ENCODE measurements at regions not wholly inside any gene's neighbourhood (a gene's known extent, or its start where the extent isn't known, plus 50 kb on each side); places are given as distances from the start of the nearest gene placed in this dataset.

- Histone ChIP-seq H3K27me3 (replicated peaks in 1 of 4; ENCODE audit: control insufficient read depth in 3 of 4, extremely low read depth in 1 of 4, insufficient read depth in 3 of 4, low read length in 3 of 4) (no peaks in the 10 kb centered on the region; a peak in 1 of 7 replicates), H4K20me1 (replicated peaks in 1 of 2; ENCODE audit: control insufficient read depth in 1 of 2, insufficient read depth in 2 of 2, low read length in 2 of 2) (no peaks in the 10 kb centered on the region), H2BK15ac (ENCODE audit: low read length) (no peak overlapping the region), H2BK5ac (ENCODE audit: low read depth, low read length) (no peak overlapping the region), H2BK120ac (replicated peaks; ENCODE audit: low read depth, low read length) (no peak overlapping the region), H3K27ac (ENCODE audit: low read depth, low read length) (no peak overlapping the region), H2BK20ac (ENCODE audit: low read length) (no peak overlapping the region), H3K4me1 (replicated peaks in 1 of 4; ENCODE audit: control insufficient read depth in 3 of 4, insufficient read depth in 4 of 4, low read length in 3 of 4) (no peaks in the 10 kb centered on the region), H4K8ac (ENCODE audit: extremely low read depth, insufficient read depth, low read length) (no peak overlapping the region), H3K23me2 (ENCODE audit: low read depth, low read length) (no peaks in the 10 kb centered on the region), H3K18ac (ENCODE audit: extremely low read depth, low read length) (no peak overlapping the region), H3K9ac (replicated peaks in 1 of 4; ENCODE audit: extremely low read depth in 1 of 4, low read depth in 3 of 4, low read length in 3 of 4) (no peak overlapping the region), H3K4me2 (ENCODE audit: insufficient read depth in 1 of 2, low read depth in 2 of 2, low read length in 2 of 2) (no peak overlapping the region), H3K79me1 (ENCODE audit: low read depth, low read length) (no peaks in the 10 kb centered on the region; the same call in 1 of the 2 replicates), H3K36me3 (ENCODE audit: control insufficient read depth in 2 of 4, insufficient read depth in 4 of 4, low read length in 3 of 4) (no peaks in the 10 kb centered on the region), H4K5ac (ENCODE audit: insufficient read length, low read depth, low read length) (no peak overlapping the region), H2AFZ (ENCODE audit: low read length) (no peak overlapping the region), H3K23ac (ENCODE audit: insufficient read length) (no peak overlapping the region), H3K56ac (replicated peaks; ENCODE audit: insufficient read length, low read depth, low read length) (no peak overlapping the region), H4K91ac (replicated peaks; ENCODE audit: insufficient read length, low read length) (no peak overlapping the region), H3K9me3 (ENCODE audit: insufficient read depth in 2 of 2, low read depth in 1 of 2, low read length in 1 of 2) (no peaks in the 10 kb centered on the region; a peak in 1 of 4 replicates), H2AK5ac (ENCODE audit: low read depth, low read length) (no peak overlapping the region), H3K14ac (ENCODE audit: insufficient read length) (no peak overlapping the region), H3K79me2 (ENCODE audit: control insufficient read depth in 1 of 2, insufficient read depth in 2 of 2, low read length in 2 of 2) (no peaks in the 10 kb centered on the region), H2BK12ac (ENCODE audit: low read depth, low read length) (no peak overlapping the region), H3K4me3 (ENCODE audit: extremely low read depth in 1 of 4, insufficient read depth in 2 of 4, low read depth in 3 of 4, low read length in 4 of 4) (no peak overlapping the region), H3K4ac (replicated peaks; ENCODE audit: insufficient read length, low read depth, low read length) (no peak overlapping the region)
- DNase-seq (ENCODE audit: low read depth in 1 of 2, low spot score in 2 of 2) = no peak
- CTCF ChIA-PET (ENCODE audit: partially characterized antibody) = interaction anchor here (1.1 kb wide), 1 partner anchor 41 kb away, joined by 4 read pairs; no protein-coding TSS in a partner anchor
- WGBS, 2 experiments (ENCODE audit: extremely low coverage in 1 of 2, insufficient coverage in 1 of 2, insufficient read length in 1 of 2, insufficient replicate concordance in 2 of 2, low coverage in 1 of 2, low lambda C conversion rate in 2 of 2, missing lambda C conversion rate in 1 of 2) = 91% methylated on average over 4 of the region's 4 CpGs; no CpG with 5 or more reads in 1 of the 2 experiments
- FAIRE-seq = no peak
- POLR2A ChIA-PET (ENCODE audit: partially characterized antibody) = no interaction called here
- TF ChIP-seq POLR2A (IDR thresholded peaks at IDR 0.05; ENCODE audit: control extremely low read depth in 1 of 2, low read depth in 2 of 2, low read length in 2 of 2) (no peak), SIRT6 (IDR thresholded peaks at IDR 0.05; ENCODE audit: low read length) (no peak), BRCA1 (IDR thresholded peaks at IDR 0.05; ENCODE audit: low read depth, low read length) (no peak), BACH1 (IDR thresholded peaks at IDR 0.05; ENCODE audit: low read length) (no peak), GTF2F1 (IDR thresholded peaks at IDR 0.05; ENCODE audit: borderline replicate concordance, low read depth, low read length) (no peak)
- TF ChIP-seq, protein P1, sequence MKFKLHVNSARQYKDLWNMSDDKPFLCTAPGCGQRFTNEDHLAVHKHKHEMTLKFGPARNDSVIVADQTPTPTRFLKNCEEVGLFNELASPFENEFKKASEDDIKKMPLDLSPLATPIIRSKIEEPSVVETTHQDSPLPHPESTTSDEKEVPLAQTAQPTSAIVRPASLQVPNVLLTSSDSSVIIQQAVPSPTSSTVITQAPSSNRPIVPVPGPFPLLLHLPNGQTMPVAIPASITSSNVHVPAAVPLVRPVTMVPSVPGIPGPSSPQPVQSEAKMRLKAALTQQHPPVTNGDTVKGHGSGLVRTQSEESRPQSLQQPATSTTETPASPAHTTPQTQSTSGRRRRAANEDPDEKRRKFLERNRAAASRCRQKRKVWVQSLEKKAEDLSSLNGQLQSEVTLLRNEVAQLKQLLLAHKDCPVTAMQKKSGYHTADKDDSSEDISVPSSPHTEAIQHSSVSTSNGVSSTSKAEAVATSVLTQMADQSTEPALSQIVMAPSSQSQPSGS (IDR thresholded peaks at IDR 0.05; ENCODE audit: low read length) = no peak
- TF ChIP-seq, protein P2, sequence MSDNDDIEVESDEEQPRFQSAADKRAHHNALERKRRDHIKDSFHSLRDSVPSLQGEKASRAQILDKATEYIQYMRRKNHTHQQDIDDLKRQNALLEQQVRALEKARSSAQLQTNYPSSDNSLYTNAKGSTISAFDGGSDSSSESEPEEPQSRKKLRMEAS (IDR thresholded peaks at IDR 0.05) = no peak
Measured at GRCh38 chr14:31968107-31968810, 108.8 kb upstream of the ARHGAP5 start.

Data from H1 (cell line).